HEK293 (cell line): ENCODE measurements at regions not wholly inside any gene's neighbourhood (a gene's known extent, or its start where the extent isn't known, plus 50 kb on each side); places are given as distances from the start of the nearest gene placed in this dataset.

Experiments
- CTCF ChIA-PET: fragments of 350-600 bp; formaldehyde crosslinking; extraction: SDS; loops from one replicate; lab custom pipeline; 2021; ENCODE audit warnings: antibody characterized with exemption; lab: Yijun Ruan, JAX
- POLR2A ChIA-PET: fragments of 300-600 bp; formaldehyde crosslinking; extraction: SDS; loops from one replicate; lab custom pipeline; 2020; ENCODE audit warnings: antibody characterized with exemption, inconsistent platforms; lab: Yijun Ruan, JAX
- H3K27ac ChIP-seq: fragments of 200-500 bp; sonication (Bioruptor generic); 2 replicates; pipeline ENCODE4 v1.5.1; 2014; ENCODE audit warnings: low read depth, low read length, control low read depth, inconsistent platforms; ENCODE audit errors: extremely low read depth
- H3K36me3 ChIP-seq, 2 experiments: fragments of 200-500 bp in 1 of 2; sonication (Bioruptor generic) in 1 of 2; 1 replicate in 1 of 2; 2 replicates in 1 of 2; pipeline ENCODE4 v1.5.1; 2014 to 2017; ENCODE audit warnings: inconsistent platforms in 2 of 2, low read length in 2 of 2; ENCODE audit not compliant: control insufficient read depth in 2 of 2, insufficient read depth in 1 of 2
- H3K4me1 ChIP-seq: fragments of 200-500 bp; sonication (Bioruptor generic); 2 replicates; pipeline ENCODE4 v1.5.1; 2014; ENCODE audit warnings: mild to moderate bottlenecking, low read length, inconsistent platforms; ENCODE audit not compliant: control insufficient read depth, insufficient read depth
- H3K4me3 ChIP-seq: 2 replicates; pipeline ENCODE4 v1.5.1; 2011; ENCODE audit warnings: low read depth, mild to moderate bottlenecking, control low read depth, low read length, moderate library complexity
- H3K9me3 ChIP-seq: fragments of 200-500 bp; sonication (Bioruptor generic); 2 replicates; pipeline ENCODE4 v1.5.1; 2014; ENCODE audit warnings: low read depth, low read length, inconsistent platforms; ENCODE audit not compliant: control insufficient read depth, insufficient read depth
- BCL11A ChIP-seq: fragments of 450-650 bp; formaldehyde crosslinking; IDR thresholded peaks from 2 replicates; pipeline ENCODE4 v1.5.1; 2016; ENCODE audit warnings: low read depth, missing biosample characterization, missing genetic modification characterization
- GFI1B ChIP-seq: fragments of 450-650 bp; formaldehyde crosslinking; IDR thresholded peaks from 2 replicates; pipeline ENCODE4 v1.5.1; 2016; ENCODE audit warnings: missing biosample characterization, missing genetic modification characterization
- GLI2 ChIP-seq: fragments of 450-650 bp; formaldehyde crosslinking; IDR thresholded peaks from 2 replicates; pipeline ENCODE4; 2017; ENCODE audit warnings: missing biosample characterization, missing genetic modification characterization, low read depth, borderline replicate concordance
- HOXA7 ChIP-seq: sonication (generic); formaldehyde crosslinking; IDR thresholded peaks from 2 replicates; pipeline ENCODE4 v1.8.1; 2022; ENCODE audit warnings: missing genetic modification reagents, borderline replicate concordance
- HOXD13 ChIP-seq: sonication (generic); formaldehyde crosslinking; IDR thresholded peaks from 2 replicates; pipeline ENCODE4 v1.8.0; 2022; ENCODE audit warnings: missing genetic modification reagents, borderline replicate concordance
- KLF7 ChIP-seq: fragments of 450-650 bp; formaldehyde crosslinking; IDR thresholded peaks from 2 replicates; pipeline ENCODE4 v1.5.1; 2016; ENCODE audit warnings: missing biosample characterization, missing genetic modification characterization, borderline replicate concordance
- KLF9 ChIP-seq: fragments of 450-650 bp; formaldehyde crosslinking; IDR thresholded peaks from 2 replicates; pipeline ENCODE4 v1.5.1; 2016; ENCODE audit warnings: missing biosample characterization, missing genetic modification characterization, low read depth
- MYNN ChIP-seq: fragments of 450-650 bp; formaldehyde crosslinking; IDR thresholded peaks from 2 replicates; pipeline ENCODE4 v1.5.1; 2016; ENCODE audit warnings: missing biosample characterization, missing genetic modification characterization, borderline replicate concordance
- RBAK ChIP-seq: fragments of 450-650 bp; formaldehyde crosslinking; IDR thresholded peaks from 2 replicates; pipeline ENCODE4 v1.5.1; 2016; ENCODE audit warnings: missing biosample characterization, missing genetic modification characterization
- YY2 ChIP-seq: fragments of 450-650 bp; formaldehyde crosslinking; IDR thresholded peaks from 2 replicates; pipeline ENCODE4 v1.5.1; 2016; ENCODE audit warnings: missing biosample characterization, missing genetic modification characterization
- ZNF10 ChIP-seq: fragments of 450-650 bp; formaldehyde crosslinking; IDR thresholded peaks from 2 replicates; pipeline ENCODE4 v1.5.1; 2017; ENCODE audit warnings: missing biosample characterization, missing genetic modification characterization
- ZNF132 ChIP-seq: fragments of 450-650 bp; formaldehyde crosslinking; IDR thresholded peaks from 2 replicates; pipeline ENCODE4 v1.5.1; 2017; ENCODE audit warnings: missing biosample characterization, missing genetic modification characterization, borderline replicate concordance
- ZNF174 ChIP-seq: fragments of 450-650 bp; formaldehyde crosslinking; IDR thresholded peaks from 2 replicates; pipeline ENCODE4 v1.5.0; 2017; ENCODE audit warnings: missing biosample characterization, mild to moderate bottlenecking, missing genetic modification characterization
- ZNF221 ChIP-seq: fragments of 450-650 bp; formaldehyde crosslinking; IDR thresholded peaks from 2 replicates; pipeline ENCODE4 v1.5.1; 2017; ENCODE audit warnings: missing biosample characterization, missing genetic modification characterization, borderline replicate concordance
- ZNF248 ChIP-seq: fragments of 450-650 bp; formaldehyde crosslinking; IDR thresholded peaks from 2 replicates; pipeline ENCODE4 v1.5.1; 2017; ENCODE audit warnings: missing biosample characterization, missing genetic modification characterization
- ZNF324 ChIP-seq: fragments of 450-650 bp; formaldehyde crosslinking; IDR thresholded peaks from 2 replicates; pipeline ENCODE4 v1.5.1; 2016; ENCODE audit warnings: missing biosample characterization, missing genetic modification characterization
- ZNF354C ChIP-seq: fragments of 450-650 bp; formaldehyde crosslinking; IDR thresholded peaks from 2 replicates; pipeline ENCODE4 v1.5.1; 2016; ENCODE audit warnings: missing biosample characterization, missing genetic modification characterization, low read depth, borderline replicate concordance
- ZNF423 ChIP-seq: fragments of 450-650 bp; formaldehyde crosslinking; IDR thresholded peaks from 2 replicates; pipeline ENCODE4 v1.5.1; 2016; ENCODE audit warnings: missing biosample characterization, missing genetic modification characterization
- ZNF433 ChIP-seq: fragments of 450-650 bp; formaldehyde crosslinking; IDR thresholded peaks from 2 replicates; pipeline ENCODE4 v1.5.1; 2016; ENCODE audit warnings: missing biosample characterization, missing genetic modification characterization, low read depth
- ZNF747 ChIP-seq: fragments of 450-650 bp; formaldehyde crosslinking; IDR thresholded peaks from 2 replicates; pipeline ENCODE4 v1.5.1; 2016; ENCODE audit warnings: missing biosample characterization, missing genetic modification characterization
- ZNF792 ChIP-seq: fragments of 450-650 bp; formaldehyde crosslinking; IDR thresholded peaks from 2 replicates; pipeline ENCODE4 v1.5.1; 2016; ENCODE audit warnings: missing biosample characterization, missing genetic modification characterization
- TF ChIP-seq, protein P1 (sequence below): fragments of 450-650 bp; formaldehyde crosslinking; IDR thresholded peaks from 2 replicates; pipeline ENCODE4 v1.5.1; 2016; ENCODE audit warnings: missing biosample characterization, missing genetic modification characterization
- TF ChIP-seq, protein P2 (sequence below): fragments of 450-650 bp; formaldehyde crosslinking; IDR thresholded peaks from 2 replicates; pipeline ENCODE4 v1.5.1; 2016; ENCODE audit warnings: missing biosample characterization, missing genetic modification characterization, low read depth
- TF ChIP-seq, protein P3 (sequence below): fragments of 450-650 bp; formaldehyde crosslinking; IDR thresholded peaks from 2 replicates; pipeline ENCODE4 v1.5.1; 2016; ENCODE audit warnings: missing biosample characterization, missing genetic modification characterization, low read depth
- TF ChIP-seq, protein P4 (sequence below): IDR thresholded peaks from 2 replicates; pipeline ENCODE4 v1.6.1; 2011; ENCODE audit warnings: mild to moderate bottlenecking, low read depth, low read length, borderline replicate concordance
- TF ChIP-seq, protein P5 (sequence below): fragments of 450-650 bp; formaldehyde crosslinking; IDR thresholded peaks from 2 replicates; pipeline ENCODE4 v1.5.1; 2016; ENCODE audit warnings: missing biosample characterization, missing genetic modification characterization

DNA sequence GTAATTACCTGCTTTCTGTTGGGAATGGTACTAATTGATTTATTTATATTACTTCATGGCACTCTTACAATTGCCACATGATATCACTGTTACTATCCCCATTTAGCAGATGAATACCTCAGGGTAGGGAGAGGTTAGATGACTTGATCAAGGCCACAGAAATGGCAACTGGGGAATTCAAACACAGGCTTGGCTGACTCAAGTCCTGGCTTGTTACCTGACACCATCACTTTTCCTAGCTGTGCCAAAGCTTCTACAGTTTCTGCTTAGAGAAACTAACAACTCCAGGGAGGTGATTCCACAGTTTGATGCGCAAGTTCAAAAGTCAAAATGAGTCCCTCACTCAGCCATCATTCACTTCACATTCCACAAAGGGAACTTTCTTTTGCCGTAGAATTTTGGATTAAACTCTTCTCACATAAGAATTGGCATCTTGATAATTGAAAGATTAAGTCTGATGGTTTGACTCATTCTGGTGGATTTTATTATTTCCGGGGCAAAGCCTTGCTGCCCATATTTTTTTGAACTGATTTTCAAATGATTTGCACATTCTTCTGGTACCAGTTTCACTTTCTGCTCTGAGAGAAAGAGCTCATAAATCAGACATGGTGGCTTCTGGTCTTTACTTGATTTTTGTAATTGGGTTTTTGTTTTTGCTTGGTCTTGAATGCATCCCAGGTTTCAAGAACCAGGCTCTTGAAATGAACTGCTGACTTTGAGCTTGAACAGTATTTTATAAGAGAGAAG is 656.8 kb downstream of the BCL11A start:
- no peak overlapping the region for H3K27ac ChIP-seq
- no peak for TF ChIP-seq GFI1B (tag by site-specific recombination)
- TF ChIP-seq, protein P1, sequence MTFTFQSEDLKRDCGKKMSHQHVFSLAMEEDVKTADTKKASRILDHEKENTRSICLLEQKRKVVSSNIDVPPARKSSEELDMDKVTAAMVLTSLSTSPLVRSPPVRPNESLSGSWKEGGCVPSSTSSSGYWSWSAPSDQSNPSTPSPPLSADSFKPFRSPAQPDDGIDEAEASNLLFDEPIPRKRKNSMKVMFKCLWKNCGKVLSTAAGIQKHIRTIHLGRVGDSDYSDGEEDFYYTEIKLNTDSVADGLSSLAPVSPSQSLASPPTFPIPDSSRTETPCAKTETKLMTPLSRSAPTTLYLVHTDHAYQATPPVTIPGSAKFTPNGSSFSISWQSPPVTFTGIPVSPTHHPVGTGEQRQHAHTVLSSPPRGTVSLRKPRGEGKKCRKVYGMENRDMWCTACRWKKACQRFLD (tag by site-specific recombination) = no peak
- TF ChIP-seq, protein P2, sequence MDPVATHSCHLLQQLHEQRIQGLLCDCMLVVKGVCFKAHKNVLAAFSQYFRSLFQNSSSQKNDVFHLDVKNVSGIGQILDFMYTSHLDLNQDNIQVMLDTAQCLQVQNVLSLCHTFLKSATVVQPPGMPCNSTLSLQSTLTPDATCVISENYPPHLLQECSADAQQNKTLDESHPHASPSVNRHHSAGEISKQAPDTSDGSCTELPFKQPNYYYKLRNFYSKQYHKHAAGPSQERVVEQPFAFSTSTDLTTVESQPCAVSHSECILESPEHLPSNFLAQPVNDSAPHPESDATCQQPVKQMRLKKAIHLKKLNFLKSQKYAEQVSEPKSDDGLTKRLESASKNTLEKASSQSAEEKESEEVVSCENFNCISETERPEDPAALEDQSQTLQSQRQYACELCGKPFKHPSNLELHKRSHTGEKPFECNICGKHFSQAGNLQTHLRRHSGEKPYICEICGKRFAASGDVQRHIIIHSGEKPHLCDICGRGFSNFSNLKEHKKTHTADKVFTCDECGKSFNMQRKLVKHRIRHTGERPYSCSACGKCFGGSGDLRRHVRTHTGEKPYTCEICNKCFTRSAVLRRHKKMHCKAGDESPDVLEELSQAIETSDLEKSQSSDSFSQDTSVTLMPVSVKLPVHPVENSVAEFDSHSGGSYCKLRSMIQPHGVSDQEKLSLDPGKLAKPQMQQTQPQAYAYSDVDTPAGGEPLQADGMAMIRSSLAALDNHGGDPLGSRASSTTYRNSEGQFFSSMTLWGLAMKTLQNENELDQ (tag by site-specific recombination) = no peak
- no peak for TF ChIP-seq HOXD13 (CRISPR knock-in tag)
- TF ChIP-seq RBAK (tag by site-specific recombination) = no peak
- TF ChIP-seq ZNF423 (tag by site-specific recombination) = no peak
- TF ChIP-seq ZNF174 = no peak
- no peak for TF ChIP-seq HOXA7 (CRISPR knock-in tag)
- no peak for TF ChIP-seq ZNF132 (tag by site-specific recombination)
- TF ChIP-seq ZNF221 (tag by site-specific recombination) = no peak
- TF ChIP-seq BCL11A = no peak
- no peak for TF ChIP-seq KLF9
- TF ChIP-seq ZNF433 (tag by site-specific recombination) = no peak
- no peak for TF ChIP-seq MYNN (tag by site-specific recombination)
- TF ChIP-seq ZNF792 (tag by site-specific recombination) = no peak
- TF ChIP-seq GLI2 (tag by site-specific recombination) = no peak
- TF ChIP-seq, protein P3, sequence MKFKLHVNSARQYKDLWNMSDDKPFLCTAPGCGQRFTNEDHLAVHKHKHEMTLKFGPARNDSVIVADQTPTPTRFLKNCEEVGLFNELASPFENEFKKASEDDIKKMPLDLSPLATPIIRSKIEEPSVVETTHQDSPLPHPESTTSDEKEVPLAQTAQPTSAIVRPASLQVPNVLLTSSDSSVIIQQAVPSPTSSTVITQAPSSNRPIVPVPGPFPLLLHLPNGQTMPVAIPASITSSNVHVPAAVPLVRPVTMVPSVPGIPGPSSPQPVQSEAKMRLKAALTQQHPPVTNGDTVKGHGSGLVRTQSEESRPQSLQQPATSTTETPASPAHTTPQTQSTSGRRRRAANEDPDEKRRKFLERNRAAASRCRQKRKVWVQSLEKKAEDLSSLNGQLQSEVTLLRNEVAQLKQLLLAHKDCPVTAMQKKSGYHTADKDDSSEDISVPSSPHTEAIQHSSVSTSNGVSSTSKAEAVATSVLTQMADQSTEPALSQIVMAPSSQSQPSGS (tag by site-specific recombination) = no peak
- CTCF ChIA-PET = no interaction called here

DNA sequence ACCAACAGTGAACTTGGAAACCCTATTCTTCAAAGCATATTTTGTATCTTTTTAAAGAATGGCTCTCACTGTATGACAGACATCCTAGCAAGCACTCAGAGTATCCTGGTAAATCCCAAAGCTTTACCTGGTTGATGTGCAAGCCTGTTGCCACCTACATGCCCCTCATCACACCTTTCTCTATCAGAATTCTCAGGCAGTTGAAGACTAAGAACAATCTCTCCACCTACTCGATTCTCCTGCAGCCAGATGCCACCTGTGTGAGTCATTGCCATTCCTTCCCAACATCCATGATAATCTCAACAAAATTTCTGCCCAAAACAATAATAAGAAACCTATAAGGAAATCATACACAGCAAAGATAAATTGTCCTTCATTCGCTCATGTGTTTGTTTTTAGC is 659.8 kb downstream of the BCL11A start:
- H3K27ac ChIP-seq = no peak overlapping the region
- CTCF ChIA-PET = interaction anchor here (0.6 kb wide), 1 partner anchor 1847 kb away, joined by 3 read pairs; the partner anchor contains the start of gene VRK2
- TF ChIP-seq, protein P4, sequence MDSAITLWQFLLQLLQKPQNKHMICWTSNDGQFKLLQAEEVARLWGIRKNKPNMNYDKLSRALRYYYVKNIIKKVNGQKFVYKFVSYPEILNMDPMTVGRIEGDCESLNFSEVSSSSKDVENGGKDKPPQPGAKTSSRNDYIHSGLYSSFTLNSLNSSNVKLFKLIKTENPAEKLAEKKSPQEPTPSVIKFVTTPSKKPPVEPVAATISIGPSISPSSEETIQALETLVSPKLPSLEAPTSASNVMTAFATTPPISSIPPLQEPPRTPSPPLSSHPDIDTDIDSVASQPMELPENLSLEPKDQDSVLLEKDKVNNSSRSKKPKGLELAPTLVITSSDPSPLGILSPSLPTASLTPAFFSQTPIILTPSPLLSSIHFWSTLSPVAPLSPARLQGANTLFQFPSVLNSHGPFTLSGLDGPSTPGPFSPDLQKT = no peak
- TF ChIP-seq ZNF248 (tag by site-specific recombination) (no peak), ZNF324 (tag by site-specific recombination) (no peak), ZNF10 (tag by site-specific recombination) (no peak), YY2 (tag by site-specific recombination) (no peak), ZNF354C (tag by site-specific recombination) (no peak), KLF7 (tag by site-specific recombination) (no peak), ZNF747 (tag by site-specific recombination) (no peak)
- TF ChIP-seq, protein P5, sequence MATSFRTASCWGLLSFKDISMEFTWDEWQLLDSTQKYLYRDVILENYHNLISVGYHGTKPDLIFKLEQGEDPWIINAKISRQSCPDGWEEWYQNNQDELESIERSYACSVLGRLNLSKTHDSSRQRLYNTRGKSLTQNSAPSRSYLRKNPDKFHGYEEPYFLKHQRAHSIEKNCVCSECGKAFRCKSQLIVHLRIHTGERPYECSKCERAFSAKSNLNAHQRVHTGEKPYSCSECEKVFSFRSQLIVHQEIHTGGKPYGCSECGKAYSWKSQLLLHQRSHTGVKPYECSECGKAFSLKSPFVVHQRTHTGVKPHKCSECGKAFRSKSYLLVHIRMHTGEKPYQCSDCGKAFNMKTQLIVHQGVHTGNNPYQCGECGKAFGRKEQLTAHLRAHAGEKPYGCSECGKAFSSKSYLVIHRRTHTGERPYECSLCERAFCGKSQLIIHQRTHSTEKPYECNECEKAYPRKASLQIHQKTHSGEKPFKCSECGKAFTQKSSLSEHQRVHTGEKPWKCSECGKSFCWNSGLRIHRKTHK = no peak
- TF ChIP-seq, all 188 proteins: peak for 0
- POLR2A ChIA-PET = no interaction called here
- H3K9me3 ChIP-seq = no peaks in the 10 kb centered on the region
- H3K4me3 ChIP-seq = no peak overlapping the region
- no peaks in the 10 kb centered on the region for H3K36me3 ChIP-seq
- no peaks in the 10 kb centered on the region for H3K4me1 ChIP-seq

More for the DNA sequence above, 656.8 kb downstream of the BCL11A start:
- H3K9me3 ChIP-seq = no peaks in the 10 kb centered on the region
- H3K36me3 ChIP-seq = no peaks in the 10 kb centered on the region
- H3K4me1 ChIP-seq = no peaks in the 10 kb centered on the region
- POLR2A ChIA-PET = no interaction called here
- H3K4me3 ChIP-seq = no peak overlapping the region
